ENCODE measurements at regions not wholly inside any gene's neighbourhood (a gene's known extent, or its start where the extent isn't known, plus 50 kb on each side); places are given as distances from the start of the nearest gene placed in this dataset.

GRCh38 chr14:83842547-83842946, 1687.4 kb upstream of the FLRT2 start:
- POLR2A ChIA-PET = no interaction called here
- no peak for TF ChIP-seq FOXA1 (IDR thresholded peaks at IDR 0.05)
- no peak for TF ChIP-seq HDGF (IDR thresholded peaks at IDR 0.05; ENCODE audit: borderline replicate concordance)
- no peak for TF ChIP-seq BHLHE40 (IDR thresholded peaks at IDR 0.05; ENCODE audit: borderline replicate concordance)
- no peak for TF ChIP-seq L3MBTL2 (conservative IDR thresholded peaks at IDR 0.05)
- TF ChIP-seq TARDBP (IDR thresholded peaks at IDR 0.05) = no peak
- no peak for TF ChIP-seq ZNF384 (IDR thresholded peaks at IDR 0.05)
- no peak for TF ChIP-seq NFRKB (IDR thresholded peaks at IDR 0.05)
- no peak for TF ChIP-seq CTBP1 (IDR thresholded peaks at IDR 0.05; ENCODE audit: borderline replicate concordance)
- TF ChIP-seq SUZ12 (IDR thresholded peaks at IDR 0.05) = no peak
- no peak for TF ChIP-seq ARNT (IDR thresholded peaks at IDR 0.05)
- no peak for TF ChIP-seq SP1 (IDR thresholded peaks at IDR 0.05)
- TF ChIP-seq ELF4 (IDR thresholded peaks at IDR 0.05) = no peak
- TF ChIP-seq PKNOX1 (IDR thresholded peaks at IDR 0.05) = no peak
- no peak for TF ChIP-seq LEF1 (IDR thresholded peaks at IDR 0.05; ENCODE audit: borderline replicate concordance)
- CTCF ChIA-PET = no interaction called here
- DNase-seq (ENCODE audit: extremely low spot score) = no peak

GRCh38 chr14:83847102-83847501, 1682.8 kb upstream of the FLRT2 start:
- ChIA-PET POLR2A (no interaction called here), CTCF (no interaction called here)
- TF ChIP-seq HDGF (IDR thresholded peaks at IDR 0.05; ENCODE audit: borderline replicate concordance) (no peak), BHLHE40 (IDR thresholded peaks at IDR 0.05; ENCODE audit: borderline replicate concordance) (no peak), ELF4 (IDR thresholded peaks at IDR 0.05) (no peak), PKNOX1 (IDR thresholded peaks at IDR 0.05) (no peak)
- no peak for DNase-seq (ENCODE audit: extremely low spot score)

GRCh38 chr14:83850092-83850491, 1679.9 kb upstream of the FLRT2 start:
- CTCF ChIA-PET = no interaction called here
- no peak for DNase-seq (ENCODE audit: extremely low spot score)
- TF ChIP-seq ARNT (IDR thresholded peaks at IDR 0.05) (no peak), SUZ12 (IDR thresholded peaks at IDR 0.05) (no peak), TARDBP (IDR thresholded peaks at IDR 0.05) (no peak), LEF1 (IDR thresholded peaks at IDR 0.05; ENCODE audit: borderline replicate concordance) (no peak), PKNOX1 (IDR thresholded peaks at IDR 0.05) (no peak), ELF4 (IDR thresholded peaks at IDR 0.05) (no peak), FOXA1 (IDR thresholded peaks at IDR 0.05) (no peak), ZNF384 (IDR thresholded peaks at IDR 0.05) (no peak)
- POLR2A ChIA-PET = no interaction called here

- ChIA-PET CTCF (interaction anchor here (0.7 kb wide), 1 partner anchor 938 kb away, joined by 3 read pairs; no protein-coding TSS in a partner anchor), POLR2A (no interaction called here)
- TF ChIP-seq TARDBP (IDR thresholded peaks at IDR 0.05) (no peak), FOXA1 (IDR thresholded peaks at IDR 0.05) (no peak), FOXK2 (IDR thresholded peaks at IDR 0.05) (no peak), HDGF (IDR thresholded peaks at IDR 0.05; ENCODE audit: borderline replicate concordance) (no peak), PKNOX1 (IDR thresholded peaks at IDR 0.05) (no peak), ARNT (IDR thresholded peaks at IDR 0.05) (no peak), ELF4 (IDR thresholded peaks at IDR 0.05) (no peak), BHLHE40 (IDR thresholded peaks at IDR 0.05; ENCODE audit: borderline replicate concordance) (no peak), L3MBTL2 (conservative IDR thresholded peaks at IDR 0.05) (no peak), ZNF384 (IDR thresholded peaks at IDR 0.05) (no peak)
- DNase-seq (ENCODE audit: extremely low spot score) = no peak
Observed at GRCh38 chr14:83856334-83856733, 1673.6 kb upstream of the FLRT2 start.

GRCh38 chr14:83860631-83861155, 1669.3 kb upstream of the FLRT2 start:
- ChIA-PET POLR2A (no interaction called here), CTCF (no interaction called here)
- DNase-seq (ENCODE audit: extremely low spot score) = no peak
- TF ChIP-seq FOXM1 (IDR thresholded peaks at IDR 0.05; ENCODE audit: borderline replicate concordance) (no peak), FOXA1 (IDR thresholded peaks at IDR 0.05) (no peak), LEF1 (IDR thresholded peaks at IDR 0.05; ENCODE audit: borderline replicate concordance) (no peak), TARDBP (IDR thresholded peaks at IDR 0.05) (no peak), HDGF (IDR thresholded peaks at IDR 0.05; ENCODE audit: borderline replicate concordance) (no peak), PKNOX1 (IDR thresholded peaks at IDR 0.05) (no peak), FOXK2 (IDR thresholded peaks at IDR 0.05) (no peak), BHLHE40 (IDR thresholded peaks at IDR 0.05; ENCODE audit: borderline replicate concordance) (no peak), CTBP1 (IDR thresholded peaks at IDR 0.05; ENCODE audit: borderline replicate concordance) (no peak), NFRKB (IDR thresholded peaks at IDR 0.05) (no peak), L3MBTL2 (conservative IDR thresholded peaks at IDR 0.05) (no peak), ZNF384 (IDR thresholded peaks at IDR 0.05) (no peak), SUZ12 (IDR thresholded peaks at IDR 0.05) (no peak), ELF4 (IDR thresholded peaks at IDR 0.05) (no peak), ARNT (IDR thresholded peaks at IDR 0.05) (no peak)
